Calu3 (cell line): ENCODE measurements at regions not wholly inside any gene's neighbourhood (a gene's known extent, or its start where the extent isn't known, plus 50 kb on each side); places are given as distances from the start of the nearest gene placed in this dataset.

Experiments used
- BruUV-seq: library from RNA; stranded (reverse); fragments of 400-500 nt; replicated peaks from 2 replicates; lab custom pipeline; 2021; lab: Mats Ljungman, UMichigan
- CTCF ChIA-PET: fragments of 300-600 bp; sonication (Branson Sonifier 250); formaldehyde crosslinking; loops from one replicate; lab custom pipeline; 2022; ENCODE audit warnings: antibody characterized with exemption; lab: Charles Lee
- DNase-seq: peaks from one replicate; pipeline ENCODE4 v3.0.0; 2022
- H3K27ac Mint-ChIP-seq: one replicate; pipeline ENCODE4 v1.8.0; 2022; ENCODE audit warnings: mixed read lengths; ENCODE audit not compliant: unreplicated experiment
- H3K27me3 Mint-ChIP-seq: one replicate; pipeline ENCODE4 v1.8.0; 2022; ENCODE audit warnings: mixed read lengths; ENCODE audit not compliant: unreplicated experiment
- H3K36me3 Mint-ChIP-seq: one replicate; pipeline ENCODE4 v1.8.0; 2022; ENCODE audit warnings: mild to moderate bottlenecking, moderate library complexity, mixed read lengths; ENCODE audit not compliant: insufficient read depth, unreplicated experiment
- H3K4me1 Mint-ChIP-seq: one replicate; pipeline ENCODE4 v1.8.0; 2022; ENCODE audit warnings: mild to moderate bottlenecking, low read depth, mixed read lengths; ENCODE audit not compliant: unreplicated experiment
- H3K4me3 Mint-ChIP-seq: one replicate; pipeline ENCODE4 v1.8.0; 2022; ENCODE audit warnings: mild to moderate bottlenecking, low read depth, moderate library complexity, mixed read lengths; ENCODE audit not compliant: unreplicated experiment
- H3K9me3 Mint-ChIP-seq: one replicate; pipeline ENCODE4 v1.8.0; 2022; ENCODE audit warnings: low read depth, mixed read lengths; ENCODE audit not compliant: unreplicated experiment
- CTCF ChIP-seq: fragments of 200-600 bp; IDR thresholded peaks from one replicate; pipeline ENCODE4 v1.8.0; 2022; ENCODE audit warnings: antibody characterized with exemption; ENCODE audit not compliant: unreplicated experiment
- intact Hi-C: fragments of 100-400 bp; cut with micrococcal nuclease; formaldehyde crosslinking; loops from one replicate; pipeline ENCODE4 v1.10.0; 2022; ENCODE audit not compliant: unreplicated experiment

- intact Hi-C loops = no loop called here
- CTCF ChIA-PET = no interaction called here
- peaks cover 8% of the 10 kb centered on the region for H3K4me1 Mint-ChIP-seq
- no peak overlapping the region for H3K4me3 Mint-ChIP-seq
- no peaks in the 10 kb centered on the region for H3K9me3 Mint-ChIP-seq
- H3K36me3 Mint-ChIP-seq = no peaks in the 10 kb centered on the region
- BruUV-seq = no TSS peak
- no peak for TF ChIP-seq CTCF
- H3K27ac Mint-ChIP-seq = no peak overlapping the region
- no peak for DNase-seq
- no peaks in the 10 kb centered on the region for H3K27me3 Mint-ChIP-seq
Measured at GRCh38 chr13:103133556-103133955, 67.3 kb upstream of the SLC10A2 start.

- no peak for TF ChIP-seq CTCF
- Mint-ChIP-seq H3K27ac (peak overlapping the region; percentile 33), H3K36me3 (no peaks in the 10 kb centered on the region), H3K9me3 (no peaks in the 10 kb centered on the region), H3K27me3 (no peaks in the 10 kb centered on the region), H3K4me3 (no peak overlapping the region), H3K4me1 (peaks cover 8% of the 10 kb centered on the region)
- no peak for DNase-seq
- intact Hi-C loops = loop anchor here (2.0 kb wide), 1 partner anchor 64 kb away; the partner anchor contains the start of gene SLC10A2
- CTCF ChIA-PET = interaction anchor here (0.6 kb wide), 1 partner anchor 41 kb away, joined by 3 read pairs; no protein-coding TSS in a partner anchor
- no TSS peak for BruUV-seq
Measured at GRCh38 chr13:103130681-103131210, 64.5 kb upstream of the SLC10A2 start.

GRCh38 chr13:103130146-103130545 lies 63.9 kb upstream of the SLC10A2 start:
- no peak overlapping the region for H3K27ac Mint-ChIP-seq
- CTCF ChIA-PET = interaction anchor here (0.6 kb wide), 1 partner anchor 41 kb away, joined by 3 read pairs; no protein-coding TSS in a partner anchor
- no peaks in the 10 kb centered on the region for H3K36me3 Mint-ChIP-seq
- no peak for TF ChIP-seq CTCF
- H3K4me1 Mint-ChIP-seq = peaks cover 8% of the 10 kb centered on the region
- H3K4me3 Mint-ChIP-seq = no peak overlapping the region
- DNase-seq = no peak
- no peaks in the 10 kb centered on the region for H3K9me3 Mint-ChIP-seq
- H3K27me3 Mint-ChIP-seq = no peaks in the 10 kb centered on the region
- intact Hi-C loops = loop anchor here (2.0 kb wide), 1 partner anchor 63 kb away; the partner anchor contains the start of gene SLC10A2
- no TSS peak for BruUV-seq
